ENCODE measurements at regions not wholly inside any gene's neighbourhood (a gene's known extent, or its start where the extent isn't known, plus 50 kb on each side); places are given as distances from the start of the nearest gene placed in this dataset.

- H3K27me3 ChIP-seq (ENCODE audit: control insufficient read depth in 1 of 2, insufficient read depth in 2 of 2, low read length in 2 of 2): no peaks in the 10 kb centered on the region
- TF ChIP-seq BORCS8-MEF2B (CRISPR knock-in tag; IDR thresholded peaks at IDR 0.05): no peak
- no peak for TF ChIP-seq KDM1A (CRISPR knock-in tag; IDR thresholded peaks at IDR 0.05)
- TF ChIP-seq ZNF296 (CRISPR knock-in tag; conservative IDR thresholded peaks at IDR 0.05): no peak
- TF ChIP-seq NFYC (CRISPR knock-in tag; IDR thresholded peaks at IDR 0.05): no peak
- no peak for TF ChIP-seq BCL3 (CRISPR knock-in tag; IDR thresholded peaks at IDR 0.05)
- no peak for TF ChIP-seq NR2F6 (IDR thresholded peaks at IDR 0.05)
- no peak for TF ChIP-seq NR2F6 (CRISPR knock-in tag; IDR thresholded peaks at IDR 0.05)
- no peak for TF ChIP-seq MBD4 (IDR thresholded peaks at IDR 0.05; ENCODE audit: borderline replicate concordance, low read length)
- WGBS (ENCODE audit: low lambda C conversion rate): 0% methylated on average over 3 of the region's 3 CpGs
- no peaks in the 10 kb centered on the region; the same call in 1 of the 2 replicates for H3K9me3 ChIP-seq (ENCODE audit: low read length)
- H2AFZ ChIP-seq (ENCODE audit: low read length): no peak overlapping the region
- H3K79me2 ChIP-seq (ENCODE audit: insufficient read depth, low read length): no peaks in the 10 kb centered on the region
- H4K20me1 ChIP-seq (ENCODE audit: insufficient read depth, low read length): no peaks in the 10 kb centered on the region
- H3K4me3 ChIP-seq (replicated peaks in 1 of 3; ENCODE audit: insufficient read depth in 1 of 3, low read depth in 2 of 3, low read length in 3 of 3): no peak overlapping the region
- H3K4me1 ChIP-seq (ENCODE audit: insufficient read depth, low read length): no peaks in the 10 kb centered on the region
- no peak for DNase-seq (ENCODE audit: low spot score)
- CTCF ChIA-PET (ENCODE audit: low intra/inter-chr PET ratio, low total read pairs): no interaction called here
- POLR2A ChIA-PET: no interaction called here
- no peak overlapping the region for H3K9ac ChIP-seq (ENCODE audit: insufficient read depth, low read depth, low read length)
- no peak for FAIRE-seq
- in situ Hi-C loops (cut with HindIII; ENCODE audit: extremely low pct_ligation_motif_present, low pct_unique_long_range_greater_than_20kb) (no loop called here), intact Hi-C loops (cut with micrococcal nuclease; ENCODE audit: unreplicated experiment) (no loop called here)
- H3K27ac ChIP-seq (ENCODE audit: extremely low read length, insufficient read depth, low read length): no peak overlapping the region
- ATAC-seq: no peak
- H3K4me2 ChIP-seq (ENCODE audit: low read depth, low read length): no peak overlapping the region
- BruUV-seq (replicated peaks): no TSS peak
- H3K36me3 ChIP-seq (replicated peaks in 1 of 2; ENCODE audit: control insufficient read depth in 1 of 2, insufficient read depth in 2 of 2, low read length in 2 of 2): no peaks in the 10 kb centered on the region
These were observed 252.1 kb downstream of the COL12A1 start for GRCh38 chr6:74953708-74954107.

GRCh38 chr6:74946961-74947360 is 258.9 kb downstream of the COL12A1 start:
- Histone ChIP-seq H2AFZ (ENCODE audit: low read length) (no peak overlapping the region), H3K27ac (ENCODE audit: extremely low read length, insufficient read depth, low read length) (no peak overlapping the region), H3K27me3 (ENCODE audit: control insufficient read depth in 1 of 2, insufficient read depth in 2 of 2, low read length in 2 of 2) (no peaks in the 10 kb centered on the region), H3K4me1 (ENCODE audit: insufficient read depth, low read length) (no peaks in the 10 kb centered on the region), H4K20me1 (ENCODE audit: insufficient read depth, low read length) (no peaks in the 10 kb centered on the region), H3K79me2 (ENCODE audit: insufficient read depth, low read length) (no peaks in the 10 kb centered on the region), H3K4me2 (ENCODE audit: low read depth, low read length) (no peak overlapping the region), H3K9ac (ENCODE audit: insufficient read depth, low read depth, low read length) (no peak overlapping the region), H3K36me3 (replicated peaks in 1 of 2; ENCODE audit: control insufficient read depth in 1 of 2, insufficient read depth in 2 of 2, low read length in 2 of 2) (no peaks in the 10 kb centered on the region), H3K9me3 (ENCODE audit: low read length) (no peaks in the 10 kb centered on the region), H3K4me3 (replicated peaks in 1 of 3; ENCODE audit: insufficient read depth in 1 of 3, low read depth in 2 of 3, low read length in 3 of 3) (no peak overlapping the region)
- ATAC-seq: no peak
- ChIA-PET POLR2A (no interaction called here), CTCF (ENCODE audit: low intra/inter-chr PET ratio, low total read pairs) (no interaction called here)
- no TSS peak for BruUV-seq (replicated peaks)
- DNase-seq (ENCODE audit: low spot score): peak; percentile 4
- in situ Hi-C loops (cut with HindIII; ENCODE audit: extremely low pct_ligation_motif_present, low pct_unique_long_range_greater_than_20kb) (no loop called here), intact Hi-C loops (cut with micrococcal nuclease; ENCODE audit: unreplicated experiment) (no loop called here)
- WGBS (ENCODE audit: low lambda C conversion rate): 2% methylated on average over 2 of the region's 2 CpGs
- no peak for FAIRE-seq
- TF ChIP-seq EP300 (IDR thresholded peaks at IDR 0.05; ENCODE audit: low read depth in 2 of 2, low read length in 2 of 2) (no peak), EP300 (CRISPR knock-in tag; IDR thresholded peaks at IDR 0.05; ENCODE audit: borderline replicate concordance) (no peak), ZNF577 (CRISPR knock-in tag; IDR thresholded peaks at IDR 0.05; ENCODE audit: borderline replicate concordance, low read depth) (no peak), NFE2L1 (CRISPR knock-in tag; IDR thresholded peaks at IDR 0.05; ENCODE audit: borderline replicate concordance) (no peak), SAFB2 (CRISPR knock-in tag; IDR thresholded peaks at IDR 0.05; ENCODE audit: borderline replicate concordance, low read depth) (no peak), ZFX (CRISPR knock-in tag; IDR thresholded peaks at IDR 0.05; ENCODE audit: low read depth) (no peak), ATAD3A (CRISPR knock-in tag; IDR thresholded peaks at IDR 0.05) (no peak), TSC22D2 (CRISPR knock-in tag; IDR thresholded peaks at IDR 0.05; ENCODE audit: borderline replicate concordance) (no peak), WIZ (CRISPR knock-in tag; IDR thresholded peaks at IDR 0.05) (no peak), HMG20A (CRISPR knock-in tag; IDR thresholded peaks at IDR 0.05; ENCODE audit: borderline replicate concordance) (no peak), MTA1 (CRISPR knock-in tag; IDR thresholded peaks at IDR 0.05; ENCODE audit: borderline replicate concordance) (no peak), ZNF276 (CRISPR knock-in tag; IDR thresholded peaks at IDR 0.05; ENCODE audit: low read depth) (no peak)

Measured in HepG2 (cell line).